NT2/D1 (cell line): ENCODE measurements at regions not wholly inside any gene's neighbourhood (a gene's known extent, or its start where the extent isn't known, plus 50 kb on each side); places are given as distances from the start of the nearest gene placed in this dataset.

Source experiments
- SUZ12 ChIP-seq: IDR thresholded peaks from 2 replicates; pipeline ENCODE4 v1.6.1; 2011; ENCODE audit not compliant: insufficient read length, insufficient read depth; ENCODE audit errors: extremely low read depth
- YY1 ChIP-seq: IDR thresholded peaks from 2 replicates; pipeline ENCODE4 v1.6.1; 2011; ENCODE audit not compliant: insufficient read length, insufficient read depth

GRCh38 chr2:18384242-18384641, 176.2 kb downstream of the RDH14 start:
- TF ChIP-seq YY1 (no peak), SUZ12 (no peak)
